ENCODE measurements at regions not wholly inside any gene's neighbourhood (a gene's known extent, or its start where the extent isn't known, plus 50 kb on each side); places are given as distances from the start of the nearest gene placed in this dataset.

- H3K9ac ChIP-seq (ENCODE audit: low read depth, low read length): peak overlapping the region; percentile 48
- peak overlapping the region in 1 of 2 experiments; percentile 43; a peak in 1 of 4 replicates for H4K8ac ChIP-seq (ENCODE audit: low read depth in 2 of 2, low read length in 2 of 2)
- no peak overlapping the region for H2AK5ac ChIP-seq (ENCODE audit: low read depth, low read length)
- ChIA-PET CTCF (interaction anchor here (0.6 to 1.1 kb wide), 3 partner anchors 34 to 178 kb away, joined by 3 read pairs; no protein-coding TSS in a partner anchor), POLR2A (ENCODE audit: unreplicated experiment) (no interaction called here)
- DNase-seq (no peak), ATAC-seq (ENCODE audit: low read depth) (peak; percentile 28)
- no peaks in the 10 kb centered on the region for H3K79me1 ChIP-seq (ENCODE audit: low read depth in 1 of 2, low read length in 2 of 2)
- no TSS peak for BruUV-seq (replicated peaks)
- H3K27me3 ChIP-seq (ENCODE audit: control insufficient read depth, insufficient read depth, low read length): peaks cover 30% of the 10 kb centered on the region
- 0 out of 2 replicates have a peak overlapping the region, but pooled peaks have one; percentile 6 for H2BK120ac ChIP-seq (ENCODE audit: low read depth, low read length)
- H3K4me3 ChIP-seq (ENCODE audit: insufficient read depth, low read depth, low read length): no peak overlapping the region; the same call in 1 of the 2 replicates
- no peak overlapping the region for H4K91ac ChIP-seq (ENCODE audit: insufficient read depth, low read depth, low read length)
- H2AFZ ChIP-seq (replicated peaks; ENCODE audit: low read length, poor library complexity): peak overlapping the region; percentile 76
- peak overlapping the region; percentile 37; the same call in 1 of the 2 replicates for H3K4ac ChIP-seq (ENCODE audit: low read depth, low read length)
- H3K27ac ChIP-seq (ENCODE audit: insufficient read depth, low read length): no peak overlapping the region
- in situ Hi-C loops (cut with MboI; ENCODE audit: low sequenced_read_pairs): no loop called here
- intact Hi-C loops (cut with micrococcal nuclease): loop anchor here (1.0 to 2.0 kb wide), 3 partner anchors 38 to 102 kb away; partner anchors contain the start of gene NOG
- peak overlapping the region; percentile 24; the same call in 1 of the 2 replicates for H2BK20ac ChIP-seq (ENCODE audit: low read depth, low read length)
- no peak overlapping the region; the same call in 1 of the 2 replicates for H3K14ac ChIP-seq (replicated peaks; ENCODE audit: low read depth, low read length)
- H2AK9ac ChIP-seq (replicated peaks; ENCODE audit: low read depth, low read length, poor library complexity): no peak overlapping the region
- H3K9me3 ChIP-seq (ENCODE audit: control insufficient read depth, insufficient read depth, low read length): no peaks in the 10 kb centered on the region
- H4K5ac ChIP-seq (ENCODE audit: low read depth, low read length): no peak overlapping the region
- no peaks in the 10 kb centered on the region for H4K20me1 ChIP-seq (ENCODE audit: insufficient read depth, low read length)
- no peak overlapping the region for H3K56ac ChIP-seq (ENCODE audit: extremely low read depth, insufficient read depth, low read length)
- WGBS, 2 experiments (ENCODE audit: extremely low coverage in 2 of 2, insufficient read length in 1 of 2): 22% methylated on average over 10 of the region's 37 CpGs; no CpG with 5 or more reads in 1 of the 2 experiments
- peaks cover 6% of the 10 kb centered on the region for H3K4me1 ChIP-seq (ENCODE audit: control insufficient read depth, insufficient read depth, low read length)
- H3K18ac ChIP-seq (ENCODE audit: low read depth, low read length): no peak overlapping the region; the same call in 1 of the 2 replicates
- H3K23ac ChIP-seq (ENCODE audit: low read depth, low read length): peak overlapping the region; percentile 86; the same call in 1 of the 2 replicates
- peaks cover 13% of the 10 kb centered on the region for H3K9me1 ChIP-seq (ENCODE audit: insufficient read depth, low read length)
- peak overlapping the region; percentile 77; the same call in 1 of the 3 replicates for H2BK15ac ChIP-seq (ENCODE audit: low read depth, low read length)
- H3K4me2 ChIP-seq (ENCODE audit: low read depth, low read length): peak overlapping the region; percentile 93
- dilution Hi-C loops (cut with HindIII; ENCODE audit: low sequenced_read_pairs, unreplicated experiment): no loop called here
- no peak overlapping the region for H2BK5ac ChIP-seq (ENCODE audit: low read depth, low read length, poor library complexity, severe bottlenecking)
- no peaks in the 10 kb centered on the region for H3K36me3 ChIP-seq (ENCODE audit: control insufficient read depth, insufficient read depth, low read length)
- no peak for TF ChIP-seq RFX5 (IDR thresholded peaks at IDR 0.05; ENCODE audit: low read depth, low read length)
- no peak for TF ChIP-seq NFE2L2 (IDR thresholded peaks at IDR 0.05; ENCODE audit: low read depth, low read length)
- no peak for TF ChIP-seq USF2 (IDR thresholded peaks at IDR 0.05; ENCODE audit: low read depth, low read length)
- TF ChIP-seq RAD21 (IDR thresholded peaks at IDR 0.05; ENCODE audit: low read length): no peak
- TF ChIP-seq CTCF (conservative IDR thresholded peaks at IDR 0.05; ENCODE audit: low read depth, low read length): no peak
- no peak for TF ChIP-seq MAFK (IDR thresholded peaks at IDR 0.05; ENCODE audit: low read depth, low read length)
- no peak for TF ChIP-seq ELK1 (IDR thresholded peaks at IDR 0.05; ENCODE audit: borderline replicate concordance, low read depth, low read length)
- TF ChIP-seq POLR2A (IDR thresholded peaks at IDR 0.05; ENCODE audit: low read depth, low read length): no peak
- TF ChIP-seq CEBPB (IDR thresholded peaks at IDR 0.05; ENCODE audit: low read depth, low read length): no peak
- TF ChIP-seq SMC3 (IDR thresholded peaks at IDR 0.05; ENCODE audit: low read depth, low read length): no peak
- TF ChIP-seq MAZ (IDR thresholded peaks at IDR 0.05; ENCODE audit: borderline replicate concordance, low read depth, low read length): no peak
- TF ChIP-seq FOS (IDR thresholded peaks at IDR 0.05; ENCODE audit: low read depth, low read length): no peak
- no peak for TF ChIP-seq RCOR1 (IDR thresholded peaks at IDR 0.05; ENCODE audit: insufficient replicate concordance, low read length)
- TF ChIP-seq BHLHE40 (IDR thresholded peaks at IDR 0.05; ENCODE audit: low read depth, low read length): no peak
Measured at GRCh38 chr17:56678249-56679114, 85.0 kb downstream of the NOG start.

All from IMR-90 (cell line).